GM21526 (cell line): ENCODE measurements at regions not wholly inside any gene's neighbourhood (a gene's known extent, or its start where the extent isn't known, plus 50 kb on each side); places are given as distances from the start of the nearest gene placed in this dataset.

Source experiments
- ATAC-seq: cut with Tn5 transposase; IDR thresholded peaks from one replicate; pipeline ENCODE4 v1.9.1; 2021; ENCODE audit warnings: moderate library complexity; ENCODE audit not compliant: unreplicated experiment, low FRiP score

- ATAC-seq: no peak
These were observed 498.9 kb upstream of the WWC1 start for GRCh38 chr5:167792514-167792913.

GRCh38 chr5:167793700-167794099 lies 497.7 kb upstream of the WWC1 start:
- no peak for ATAC-seq

- ATAC-seq: no peak
These were observed 497.3 kb upstream of the WWC1 start for GRCh38 chr5:167794121-167794520.

- no peak for ATAC-seq
These were observed 494.8 kb upstream of the WWC1 start for GRCh38 chr5:167796672-167797071.

- ATAC-seq: no peak
These were observed 493.5 kb upstream of the WWC1 start for GRCh38 chr5:167797933-167798332.

- no peak for ATAC-seq
These were observed 493.0 kb upstream of the WWC1 start for GRCh38 chr5:167798448-167798847.

- no peak for ATAC-seq
These were observed 491.0 kb upstream of the WWC1 start for GRCh38 chr5:167800427-167800826.

- no peak for ATAC-seq
These were observed 489.4 kb upstream of the WWC1 start for GRCh38 chr5:167801999-167802398.

GRCh38 chr5:167802755-167803431 lies 488.6 kb upstream of the WWC1 start:
- no peak for ATAC-seq

GRCh38 chr5:167804512-167805220 lies 486.8 kb upstream of the WWC1 start:
- ATAC-seq: no peak

- ATAC-seq: no peak
These were observed 480.9 kb upstream of the WWC1 start for GRCh38 chr5:167810573-167810972.

GRCh38 chr5:167812871-167813270 lies 478.6 kb upstream of the WWC1 start:
- ATAC-seq: no peak

- ATAC-seq: no peak
These were observed 478.1 kb upstream of the WWC1 start for GRCh38 chr5:167813389-167813788.

- ATAC-seq: no peak
These were observed 477.4 kb upstream of the WWC1 start for GRCh38 chr5:167814040-167814439.

- ATAC-seq: no peak
These were observed 476.6 kb upstream of the WWC1 start for GRCh38 chr5:167814828-167815227.

GRCh38 chr5:167816354-167816753 lies 475.1 kb upstream of the WWC1 start:
- no peak for ATAC-seq

- no peak for ATAC-seq
These were observed 474.6 kb upstream of the WWC1 start for GRCh38 chr5:167816864-167817263.

- peak; percentile 75 for ATAC-seq
These were observed 472.0 kb upstream of the WWC1 start for GRCh38 chr5:167819406-167819805.

- ATAC-seq: no peak
These were observed 471.1 kb upstream of the WWC1 start for GRCh38 chr5:167820101-167820990.

- ATAC-seq: no peak
These were observed 470.3 kb upstream of the WWC1 start for GRCh38 chr5:167821151-167821550.

GRCh38 chr5:167821669-167822068 lies 469.8 kb upstream of the WWC1 start:
- no peak for ATAC-seq
